ENCODE measurements at regions not wholly inside any gene's neighbourhood (a gene's known extent, or its start where the extent isn't known, plus 50 kb on each side); places are given as distances from the start of the nearest gene placed in this dataset.

DNA sequence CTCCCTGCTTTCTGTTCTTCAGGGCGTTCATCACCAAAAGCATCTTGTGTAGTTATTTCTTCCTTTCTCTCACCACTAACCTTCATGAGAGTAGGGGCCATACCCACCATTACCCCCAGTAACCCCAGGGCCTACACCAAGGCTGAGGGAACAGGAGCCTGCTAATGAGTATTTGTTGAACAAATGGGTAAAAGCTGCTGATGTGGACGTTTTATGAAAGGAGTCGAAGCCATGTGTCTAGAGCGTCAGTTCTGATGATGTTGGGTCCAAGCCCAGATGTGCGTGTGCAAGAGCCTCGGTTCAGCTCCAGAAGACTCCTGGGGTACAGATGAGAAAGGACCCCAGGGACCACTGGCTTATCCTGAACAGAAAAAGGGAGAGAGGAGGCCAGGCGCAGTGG lies 77.1 kb upstream of the TBC1D3K start:
- TF ChIP-seq, protein P1, sequence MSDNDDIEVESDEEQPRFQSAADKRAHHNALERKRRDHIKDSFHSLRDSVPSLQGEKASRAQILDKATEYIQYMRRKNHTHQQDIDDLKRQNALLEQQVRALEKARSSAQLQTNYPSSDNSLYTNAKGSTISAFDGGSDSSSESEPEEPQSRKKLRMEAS (CRISPR knock-in tag; IDR thresholded peaks at IDR 0.05), result no peak
- TF ChIP-seq, protein P2, sequence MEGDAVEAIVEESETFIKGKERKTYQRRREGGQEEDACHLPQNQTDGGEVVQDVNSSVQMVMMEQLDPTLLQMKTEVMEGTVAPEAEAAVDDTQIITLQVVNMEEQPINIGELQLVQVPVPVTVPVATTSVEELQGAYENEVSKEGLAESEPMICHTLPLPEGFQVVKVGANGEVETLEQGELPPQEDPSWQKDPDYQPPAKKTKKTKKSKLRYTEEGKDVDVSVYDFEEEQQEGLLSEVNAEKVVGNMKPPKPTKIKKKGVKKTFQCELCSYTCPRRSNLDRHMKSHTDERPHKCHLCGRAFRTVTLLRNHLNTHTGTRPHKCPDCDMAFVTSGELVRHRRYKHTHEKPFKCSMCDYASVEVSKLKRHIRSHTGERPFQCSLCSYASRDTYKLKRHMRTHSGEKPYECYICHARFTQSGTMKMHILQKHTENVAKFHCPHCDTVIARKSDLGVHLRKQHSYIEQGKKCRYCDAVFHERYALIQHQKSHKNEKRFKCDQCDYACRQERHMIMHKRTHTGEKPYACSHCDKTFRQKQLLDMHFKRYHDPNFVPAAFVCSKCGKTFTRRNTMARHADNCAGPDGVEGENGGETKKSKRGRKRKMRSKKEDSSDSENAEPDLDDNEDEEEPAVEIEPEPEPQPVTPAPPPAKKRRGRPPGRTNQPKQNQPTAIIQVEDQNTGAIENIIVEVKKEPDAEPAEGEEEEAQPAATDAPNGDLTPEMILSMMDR (IDR thresholded peaks at IDR 0.05), result no peak
